OCI-M1 (cell line): ENCODE measurements at regions not wholly inside any gene's neighbourhood (a gene's known extent, or its start where the extent isn't known, plus 50 kb on each side); places are given as distances from the start of the nearest gene placed in this dataset.
"Not testable (repeated sequence)": the region's sequence is repeated elsewhere in the genome, so short reads cannot be mapped to it uniquely, and the experiment has no call there.

ENCODE experiments used
- DNase-seq: peaks from one replicate; lab custom pipeline; 2025; lab: John Stamatoyannopoulos, UW

GRCh38 chr2:195162194-195162593, 494.8 kb upstream of the SLC39A10 start:
- DNase-seq: no peak

GRCh38 chr2:195160963-195161362, 496.1 kb upstream of the SLC39A10 start:
- DNase-seq: no peak

GRCh38 chr2:195151711-195152110, 505.3 kb upstream of the SLC39A10 start:
- no peak for DNase-seq

GRCh38 chr2:195150819-195151218, 506.2 kb upstream of the SLC39A10 start:
- DNase-seq: no peak

- no peak for DNase-seq
Measured at GRCh38 chr2:195148004-195148403, 509.0 kb upstream of the SLC39A10 start.

GRCh38 chr2:195146761-195147541, 510.1 kb upstream of the SLC39A10 start:
- DNase-seq: no peak

- no peak for DNase-seq
Measured at GRCh38 chr2:195138435-195138834, 518.6 kb upstream of the SLC39A10 start.

- not testable (repeated sequence) for DNase-seq
Measured at GRCh38 chr2:195125889-195126288, 531.1 kb upstream of the SLC39A10 start.

GRCh38 chr2:195124391-195125079, 532.5 kb upstream of the SLC39A10 start:
- no peak for DNase-seq

- no peak for DNase-seq
Measured at GRCh38 chr2:195122653-195123052, 534.4 kb upstream of the SLC39A10 start.

- DNase-seq: no peak
Measured at GRCh38 chr2:195121341-195121740, 535.7 kb upstream of the SLC39A10 start.

- no peak for DNase-seq
Measured at GRCh38 chr2:195119231-195119630, 537.8 kb upstream of the SLC39A10 start.

GRCh38 chr2:195118276-195118675, 538.8 kb upstream of the SLC39A10 start:
- DNase-seq: no peak

- no peak for DNase-seq
Measured at GRCh38 chr2:195117011-195117410, 540.0 kb upstream of the SLC39A10 start.

GRCh38 chr2:195115738-195116137, 541.3 kb upstream of the SLC39A10 start:
- DNase-seq: no peak

- no peak for DNase-seq
Measured at GRCh38 chr2:195108182-195108581, 548.8 kb upstream of the SLC39A10 start.

GRCh38 chr2:195106681-195107380, 550.2 kb upstream of the SLC39A10 start:
- DNase-seq: no peak

GRCh38 chr2:195105581-195105980, 551.4 kb upstream of the SLC39A10 start:
- DNase-seq: no peak

GRCh38 chr2:195094330-195094729, 562.7 kb upstream of the SLC39A10 start:
- no peak for DNase-seq

- peak; percentile 28 for DNase-seq
Measured at GRCh38 chr2:195092341-195092740, 564.7 kb upstream of the SLC39A10 start.

- DNase-seq: not testable (repeated sequence)
Measured at GRCh38 chr2:195072806-195073205, 584.2 kb upstream of the SLC39A10 start.

GRCh38 chr2:195057001-195057400, 600.0 kb upstream of the SLC39A10 start:
- no peak for DNase-seq

GRCh38 chr2:195055996-195056395, 601.0 kb upstream of the SLC39A10 start:
- no peak for DNase-seq
